Activated CD4-positive, alpha-beta memory T cell treated with anti-CD3 and anti-CD28 coated beads, Interleukin-2, amount 10 ng/mL, durations not matched to agents 7 days and 5 days (primary cell): ENCODE measurements at regions not wholly inside any gene's neighbourhood (a gene's known extent, or its start where the extent isn't known, plus 50 kb on each side); places are given as distances from the start of the nearest gene placed in this dataset.

ENCODE experiments used
- CTCF ChIA-PET: fragments of 350-600 bp; sonication (Branson Sonifier 250); formaldehyde crosslinking; loops from one replicate; lab custom pipeline; 2021; ENCODE audit warnings: antibody characterized with exemption, inconsistent platforms; lab: Charles Lee
- POLR2A ChIA-PET: fragments of 350-600 bp; sonication (Branson Sonifier 250); formaldehyde crosslinking; loops from one replicate; lab custom pipeline; 2021; ENCODE audit warnings: antibody characterized with exemption; lab: Charles Lee
- DNase-seq: peaks from one replicate; pipeline ENCODE4 v3.0.0-alpha.2; 2020
- H3K27ac Mint-ChIP-seq: one replicate; pipeline ENCODE4 v1.8.0; 2021; ENCODE audit warnings: mild to moderate bottlenecking, mixed read lengths
- H3K27me3 Mint-ChIP-seq: one replicate; pipeline ENCODE4 v1.8.0; 2021; ENCODE audit warnings: mixed read lengths
- H3K36me3 Mint-ChIP-seq: one replicate; pipeline ENCODE4 v1.8.0; 2021; ENCODE audit warnings: low read depth, mixed read lengths
- H3K4me1 Mint-ChIP-seq: one replicate; pipeline ENCODE4 v1.8.0; 2021; ENCODE audit warnings: mixed read lengths
- H3K4me3 Mint-ChIP-seq: one replicate; pipeline ENCODE4 v1.8.0; 2021; ENCODE audit warnings: mild to moderate bottlenecking, mixed read lengths
- H3K9me3 Mint-ChIP-seq: one replicate; pipeline ENCODE4 v1.8.0; 2021; ENCODE audit warnings: mixed read lengths

GRCh38 chr6:167769408-167770190, 57.1 kb upstream of the AFDN start:
- Mint-ChIP-seq H3K27me3 (peaks cover 17% of the 10 kb centered on the region), H3K36me3 (no peaks in the 10 kb centered on the region), H3K27ac (no peak overlapping the region), H3K9me3 (no peaks in the 10 kb centered on the region), H3K4me3 (no peak overlapping the region), H3K4me1 (no peaks in the 10 kb centered on the region)
- POLR2A ChIA-PET = no interaction called here
- CTCF ChIA-PET = no interaction called here
- DNase-seq = no peak

GRCh38 chr6:167770291-167770955, 56.3 kb upstream of the AFDN start:
- Mint-ChIP-seq H3K36me3 (no peaks in the 10 kb centered on the region), H3K27ac (no peak overlapping the region), H3K27me3 (peaks cover 20% of the 10 kb centered on the region), H3K4me3 (no peak overlapping the region), H3K4me1 (no peaks in the 10 kb centered on the region), H3K9me3 (no peaks in the 10 kb centered on the region)
- CTCF ChIA-PET = no interaction called here
- POLR2A ChIA-PET = no interaction called here
- DNase-seq = no peak

- CTCF ChIA-PET = no interaction called here
- no peak overlapping the region for H3K4me3 Mint-ChIP-seq
- no peaks in the 10 kb centered on the region for H3K4me1 Mint-ChIP-seq
- H3K9me3 Mint-ChIP-seq = no peaks in the 10 kb centered on the region
- no peak overlapping the region for H3K27ac Mint-ChIP-seq
- no peaks in the 10 kb centered on the region for H3K36me3 Mint-ChIP-seq
- H3K27me3 Mint-ChIP-seq = peaks cover 26% of the 10 kb centered on the region
- no peak for DNase-seq
- POLR2A ChIA-PET = no interaction called here
These were observed 51.8 kb upstream of the AFDN start for GRCh38 chr6:167774881-167775280.

- no peak for DNase-seq
- no peaks in the 10 kb centered on the region for H3K4me1 Mint-ChIP-seq
- ChIA-PET POLR2A (no interaction called here), CTCF (interaction anchor here (0.9 kb wide), 1 partner anchor 22 kb away, joined by 3 read pairs; no protein-coding TSS in a partner anchor)
- no peak overlapping the region for H3K4me3 Mint-ChIP-seq
- no peak overlapping the region for H3K27ac Mint-ChIP-seq
- peaks cover 21% of the 10 kb centered on the region for H3K27me3 Mint-ChIP-seq
- H3K36me3 Mint-ChIP-seq = no peaks in the 10 kb centered on the region
- no peaks in the 10 kb centered on the region for H3K9me3 Mint-ChIP-seq
These were observed 49.6 kb upstream of the AFDN start for GRCh38 chr6:167776906-167777627.
